GM12878 (cell line): ENCODE measurements at regions not wholly inside any gene's neighbourhood (a gene's known extent, or its start where the extent isn't known, plus 50 kb on each side); places are given as distances from the start of the nearest gene placed in this dataset.

Experiments used
- CBX3 ChIP-seq: fragments of 200-600 bp; sonication (generic); IDR thresholded peaks from 2 replicates; pipeline ENCODE4 v1.6.1; 2016; ENCODE audit warnings: low read depth, borderline replicate concordance
- CTCF ChIP-seq, 3 experiments: IDR thresholded peaks in 2 of 3; conservative IDR thresholded peaks in 1 of 3; 2 replicates each; pipeline ENCODE4 v1.5.1; 2011; ENCODE audit warnings: low read depth in 3 of 3, low read length in 3 of 3, mild to moderate bottlenecking in 3 of 3, control low read depth in 2 of 3, moderate library complexity in 2 of 3, inconsistent platforms in 1 of 3, mixed read lengths in 1 of 3; ENCODE audit not compliant: control insufficient read depth in 2 of 3, insufficient read depth in 1 of 3; ENCODE audit errors: extremely low read depth in 1 of 3
- EP300 ChIP-seq, 2 experiments: fragments of 150-350 bp in 1 of 2; IDR thresholded peaks; 2 replicates each; pipeline ENCODE4 v1.6.1; 2011 to 2012; ENCODE audit warnings: low read depth in 2 of 2, low read length in 2 of 2, borderline replicate concordance in 1 of 2, improper control_type of control experiment in 1 of 2, inconsistent platforms in 1 of 2; ENCODE audit not compliant: control insufficient read depth in 1 of 2
- EZH2 ChIP-seq: IDR thresholded peaks from 2 replicates; pipeline ENCODE4 v1.6.1; 2012; ENCODE audit warnings: low read depth, mild to moderate bottlenecking, control low read depth, inconsistent platforms, low read length, borderline replicate concordance; ENCODE audit not compliant: control insufficient read depth
- FOS ChIP-seq: IDR thresholded peaks from 3 replicates; pipeline ENCODE4 v1.6.1; 2011; ENCODE audit warnings: borderline replicate concordance; ENCODE audit not compliant: insufficient read length; ENCODE audit errors: extremely low read depth
- GATAD2B ChIP-seq: fragments of 450-650 bp; conservative IDR thresholded peaks from 2 replicates; pipeline ENCODE4 v1.6.1; 2017; ENCODE audit warnings: low read depth, mild to moderate bottlenecking, moderate library complexity
- HDAC2 ChIP-seq: fragments of 200-600 bp; sonication (generic); IDR thresholded peaks from 2 replicates; pipeline ENCODE4 v1.6.1; 2017
- HDAC6 ChIP-seq: fragments of 200-600 bp; sonication (generic); IDR thresholded peaks from one replicate; pipeline ENCODE4 v1.8.0; 2017; ENCODE audit warnings: antibody characterized with exemption; ENCODE audit not compliant: unreplicated experiment
- HDGF ChIP-seq: fragments of 450-650 bp; IDR thresholded peaks from 2 replicates; pipeline ENCODE4 v1.6.1; 2016; ENCODE audit warnings: antibody characterized with exemption
- NFXL1 ChIP-seq: fragments of 450-650 bp; IDR thresholded peaks from 2 replicates; pipeline ENCODE4 v1.6.1; 2017; ENCODE audit warnings: antibody characterized with exemption, mild to moderate bottlenecking, borderline replicate concordance
- NR2C1 ChIP-seq: fragments of 450-650 bp; IDR thresholded peaks from 2 replicates; pipeline ENCODE4 v1.6.1; 2017; ENCODE audit warnings: antibody characterized with exemption, mild to moderate bottlenecking, moderate library complexity
- NR2C2 ChIP-seq: IDR thresholded peaks from 2 replicates; pipeline ENCODE4 v1.6.1; 2011; ENCODE audit warnings: borderline replicate concordance, low read depth; ENCODE audit not compliant: control insufficient read depth, insufficient read length
- PAX5 ChIP-seq: IDR thresholded peaks from 2 replicates; pipeline ENCODE4 v1.6.1; 2011; ENCODE audit warnings: low read depth, low read length, borderline replicate concordance
- POLR2AphosphoS5 ChIP-seq: IDR thresholded peaks from 2 replicates; pipeline ENCODE4 v1.6.1; 2011; ENCODE audit warnings: mild to moderate bottlenecking, low read length, inconsistent platforms
- POU2F2 ChIP-seq: IDR thresholded peaks from 3 replicates; pipeline ENCODE4 v1.6.1; 2011; ENCODE audit warnings: low read depth, mild to moderate bottlenecking, low read length, borderline replicate concordance
- RB1 ChIP-seq: fragments of 450-650 bp; formaldehyde crosslinking; IDR thresholded peaks from 2 replicates; pipeline ENCODE4 v1.6.1; 2017; ENCODE audit warnings: mild to moderate bottlenecking, borderline replicate concordance
- RCOR1 ChIP-seq: conservative IDR thresholded peaks from 2 replicates; pipeline ENCODE4 v1.6.1; 2012; ENCODE audit warnings: low read depth, low read length, improper control_type of control experiment
- SIX5 ChIP-seq: IDR thresholded peaks from 2 replicates; pipeline ENCODE4 v1.6.1; 2011; ENCODE audit warnings: mild to moderate bottlenecking, low read depth, low read length, moderate library complexity; ENCODE audit not compliant: severe bottlenecking
- SMARCA5 ChIP-seq: fragments of 450-650 bp; IDR thresholded peaks from 2 replicates; pipeline ENCODE4 v1.6.1; 2017; ENCODE audit warnings: mild to moderate bottlenecking
- WRNIP1 ChIP-seq: IDR thresholded peaks from 2 replicates; pipeline ENCODE4 v1.6.1; 2011; ENCODE audit warnings: low read depth, low read length, improper control_type of control experiment, borderline replicate concordance
- ZNF207 ChIP-seq: fragments of 450-650 bp; IDR thresholded peaks from 2 replicates; pipeline ENCODE4 v1.6.1; 2014; ENCODE audit warnings: antibody characterized with exemption, mild to moderate bottlenecking, borderline replicate concordance
- ZNF384 ChIP-seq: IDR thresholded peaks from 2 replicates; pipeline ENCODE4 v1.6.1; 2012; ENCODE audit warnings: low read depth, mild to moderate bottlenecking, low read length, improper control_type of control experiment, borderline replicate concordance
- ZNF687 ChIP-seq: fragments of 450-650 bp; IDR thresholded peaks from 2 replicates; pipeline ENCODE4 v1.6.1; 2017; ENCODE audit warnings: mild to moderate bottlenecking, moderate library complexity
- ZSCAN29 ChIP-seq: fragments of 450-650 bp; IDR thresholded peaks from 2 replicates; pipeline ENCODE4 v1.6.1; 2017; ENCODE audit warnings: mild to moderate bottlenecking, moderate library complexity

- TF ChIP-seq ZNF687 (no peak), CTCF (IDR thresholded peaks at IDR 0.05 in 2 of 3, conservative IDR thresholded peaks at IDR 0.05 in 1 of 3; ENCODE audit: control insufficient read depth in 2 of 3, extremely low read depth in 1 of 3, insufficient read depth in 1 of 3, low read depth in 3 of 3, low read length in 3 of 3) (no peak), CBX3 (no peak), SIX5 (no peak), RB1 (no peak), WRNIP1 (0 out of 2 replicates have a peak, but pooled peaks have one; percentile 76), POU2F2 (peak; percentile 87; the same call in 2 of the 3 replicates), HDAC6 (no peak), ZNF207 (no peak), POLR2AphosphoS5 (no peak), EZH2 (no peak), SMARCA5 (0 out of 2 replicates have a peak, but pooled peaks have one; percentile 13), HDGF (no peak), HDAC2 (no peak), ZNF384 (peak; percentile 58), RCOR1 (no peak), EP300 (IDR thresholded peaks at IDR 0.05; ENCODE audit: borderline replicate concordance in 1 of 2, control insufficient read depth in 1 of 2, low read depth in 2 of 2, low read length in 2 of 2) (peak; percentile 73 to 84), FOS (no peak), ZSCAN29 (no peak), PAX5 (peak; percentile 99), NFXL1 (no peak), NR2C2 (no peak), NR2C1 (no peak), GATAD2B (peak; percentile 86; the same call in 1 of the 2 replicates)
Observed at GRCh38 chr2:164015328-164016123, 279.7 kb upstream of the FIGN start (continued).
